ENCODE measurements at regions not wholly inside any gene's neighbourhood (a gene's known extent, or its start where the extent isn't known, plus 50 kb on each side); places are given as distances from the start of the nearest gene placed in this dataset.
"Not testable (repeated sequence)": the region's sequence is repeated elsewhere in the genome, so short reads cannot be mapped to it uniquely, and the experiment has no call there.

DNA sequence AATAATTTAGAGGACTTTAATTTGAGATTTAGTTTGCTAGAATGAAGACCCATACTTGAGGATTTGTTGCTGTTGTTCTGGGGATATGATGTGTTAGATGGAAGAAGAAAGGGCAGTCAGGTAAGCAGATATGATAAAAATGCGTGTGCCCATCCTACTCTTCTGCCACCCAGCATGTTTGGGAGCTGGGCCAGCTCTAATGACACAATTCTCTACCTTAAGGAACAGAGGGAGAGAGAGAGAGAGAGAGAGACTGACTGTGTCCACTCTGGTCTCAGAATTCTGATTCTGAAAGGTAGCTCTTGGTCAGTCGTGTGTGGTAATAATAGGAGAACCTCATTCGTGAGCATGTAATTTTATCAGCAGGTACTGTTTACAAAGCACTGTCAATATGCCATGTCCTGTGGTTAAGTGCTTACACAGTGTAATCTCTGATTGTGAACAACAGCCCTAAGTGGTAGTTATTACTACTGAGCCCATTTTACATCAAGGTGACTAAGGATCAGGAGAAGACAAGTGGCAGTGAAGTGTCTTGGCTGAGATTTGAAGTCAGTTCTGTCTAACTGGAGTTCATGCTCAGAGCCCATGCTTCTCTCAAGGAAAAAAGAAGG, 307.4 kb upstream of the SEMA6A start:
- peak; percentile 17 for DNase-seq (ENCODE audit: low spot score)

DNA sequence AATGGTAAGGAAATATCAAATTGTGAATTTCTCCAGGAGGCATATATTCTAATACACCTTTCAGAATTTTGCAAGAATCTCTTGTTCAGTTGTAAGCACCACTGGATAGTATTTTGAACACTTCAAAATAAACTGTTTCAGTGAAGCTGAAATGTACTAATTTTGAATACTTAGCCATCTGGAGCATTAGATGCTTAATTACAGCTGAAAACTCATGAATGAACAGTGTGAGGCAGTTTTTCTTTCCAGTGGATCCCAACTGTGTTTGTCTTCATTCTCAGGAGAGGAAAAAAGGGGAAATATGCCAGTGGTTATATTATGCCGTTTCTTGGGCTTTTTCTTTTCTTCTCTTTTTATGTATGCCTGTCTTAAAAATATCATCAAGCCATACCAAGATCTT, 306.0 kb upstream of the SEMA6A start:
- DNase-seq (ENCODE audit: low spot score), result no peak

DNA sequence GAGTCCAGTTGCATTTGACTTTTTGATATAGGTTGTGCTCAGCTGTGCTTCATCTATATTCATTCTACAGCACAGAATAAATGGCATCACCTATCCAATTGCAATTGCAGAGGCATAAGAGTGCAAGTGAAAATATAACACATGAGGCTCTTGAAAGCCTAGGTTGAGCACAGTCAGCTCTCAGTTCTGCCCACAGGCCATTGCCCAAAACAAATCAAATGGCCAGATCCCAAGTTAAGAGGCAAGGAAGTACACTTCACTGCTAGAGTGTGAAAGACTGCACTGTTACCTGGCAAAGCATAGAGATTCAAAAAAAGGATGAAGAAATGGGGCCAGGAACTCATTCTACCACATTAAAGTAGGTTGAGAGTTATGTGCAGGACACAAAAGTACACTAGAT, 305.5 kb upstream of the SEMA6A start:
- DNase-seq (ENCODE audit: low spot score), result no peak

DNA sequence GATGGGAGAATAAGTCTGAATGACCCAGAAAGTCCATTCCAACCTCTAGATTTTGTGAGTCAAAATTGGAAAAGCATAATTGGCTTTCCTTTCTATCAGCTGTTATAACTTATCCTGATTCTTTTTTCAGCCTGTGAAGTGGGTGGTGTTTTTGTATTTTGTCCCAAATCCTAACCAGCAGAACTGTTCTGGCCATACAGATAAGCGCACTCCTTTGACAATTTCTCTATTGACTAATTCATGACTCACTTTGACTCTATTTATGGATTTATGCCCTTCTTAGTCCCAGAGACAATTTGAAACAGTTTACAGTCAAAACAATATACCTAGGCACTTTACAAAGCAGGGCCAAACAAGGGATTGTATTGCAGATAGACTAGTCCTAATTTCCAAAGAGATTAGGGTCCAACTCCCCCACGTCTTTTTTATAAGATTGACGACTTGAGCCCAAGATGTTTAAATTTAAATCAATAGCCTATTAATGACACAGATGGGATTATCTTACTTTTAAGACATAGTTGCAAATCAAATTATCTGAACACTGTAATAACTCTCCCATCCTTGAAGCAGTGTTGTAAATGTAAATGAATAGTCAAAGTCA, 301.7 kb upstream of the SEMA6A start:
- no peak for DNase-seq (ENCODE audit: low spot score)

DNA sequence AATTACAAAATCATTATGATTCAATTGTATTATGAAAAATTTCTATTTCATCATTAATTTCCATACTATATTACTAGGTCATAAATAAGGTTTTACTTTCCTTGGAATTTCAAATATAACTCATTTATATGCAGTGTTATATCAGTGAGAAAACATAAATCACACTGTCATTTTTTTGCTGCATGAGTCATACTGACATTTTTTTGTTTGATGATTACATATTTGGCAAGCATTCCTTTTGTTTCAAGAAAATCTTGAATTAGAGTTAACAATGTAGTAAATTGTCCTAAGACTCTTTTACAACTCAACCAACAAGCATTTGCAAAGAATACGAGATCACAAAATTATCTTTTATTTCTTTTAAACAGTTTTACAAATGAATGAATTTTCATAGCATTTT, 298.4 kb upstream of the SEMA6A start:
- DNase-seq (ENCODE audit: low spot score), result no peak

DNA sequence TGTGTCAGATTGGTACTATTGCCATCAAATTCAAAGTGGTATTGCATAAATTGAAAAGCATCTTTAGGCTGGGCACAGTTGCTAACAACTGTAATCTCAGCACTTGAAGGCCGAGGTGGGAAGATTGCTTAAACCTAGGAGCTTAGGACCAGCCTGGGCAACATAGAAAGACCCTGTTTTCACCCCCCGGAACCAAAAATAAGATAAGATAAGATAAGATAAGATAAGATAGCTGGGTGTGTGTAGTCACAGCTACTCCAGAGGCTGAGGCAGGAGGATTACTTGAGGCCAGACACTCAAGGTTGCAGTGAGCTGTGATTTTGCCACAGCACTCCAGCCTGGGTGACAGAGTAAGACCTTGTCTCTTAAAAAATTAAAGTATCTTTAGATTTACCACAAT, 297.9 kb upstream of the SEMA6A start:
- DNase-seq (ENCODE audit: low spot score), result no peak

DNA sequence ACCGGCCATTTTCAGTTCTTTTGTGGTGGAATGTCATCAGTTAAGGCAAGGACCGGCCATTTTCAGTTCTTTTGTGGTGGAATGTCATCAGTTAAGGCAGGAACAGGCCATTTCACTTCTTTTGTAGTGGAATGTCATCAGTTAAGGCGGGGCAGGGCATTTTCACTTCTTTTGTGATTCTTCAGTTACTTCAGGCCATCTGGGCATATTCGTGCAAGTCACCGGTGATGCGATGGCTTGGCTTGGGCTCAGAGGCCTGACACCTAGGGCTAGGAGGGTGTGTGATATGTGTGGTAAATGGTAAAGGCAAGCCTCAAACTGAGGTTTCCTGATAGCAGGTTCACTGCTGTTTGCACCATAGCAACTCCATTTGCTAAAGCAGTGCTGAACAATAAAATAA, 293.2 kb upstream of the SEMA6A start:
- not testable (repeated sequence) for DNase-seq (ENCODE audit: low spot score)

DNA sequence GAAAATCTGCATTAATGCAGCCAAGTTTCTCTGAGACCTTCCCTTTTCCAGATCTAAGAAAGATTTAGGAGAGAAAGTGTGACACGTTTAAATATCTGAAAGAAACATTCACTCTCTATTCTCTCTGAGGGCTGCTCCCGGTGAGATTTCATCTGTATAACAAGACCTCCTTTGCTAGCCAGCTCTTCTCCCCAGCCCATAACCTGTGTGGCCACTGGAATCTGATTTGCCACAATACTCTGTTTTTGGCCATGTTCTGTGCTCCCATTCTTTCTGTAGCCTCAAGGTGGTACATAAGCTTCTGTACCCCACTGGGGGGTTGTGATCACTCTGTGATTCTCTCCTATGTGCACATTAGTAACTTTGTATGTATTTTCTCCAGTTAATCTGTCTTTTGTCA, 291.0 kb upstream of the SEMA6A start:
- no peak for DNase-seq (ENCODE audit: low spot score)

DNA sequence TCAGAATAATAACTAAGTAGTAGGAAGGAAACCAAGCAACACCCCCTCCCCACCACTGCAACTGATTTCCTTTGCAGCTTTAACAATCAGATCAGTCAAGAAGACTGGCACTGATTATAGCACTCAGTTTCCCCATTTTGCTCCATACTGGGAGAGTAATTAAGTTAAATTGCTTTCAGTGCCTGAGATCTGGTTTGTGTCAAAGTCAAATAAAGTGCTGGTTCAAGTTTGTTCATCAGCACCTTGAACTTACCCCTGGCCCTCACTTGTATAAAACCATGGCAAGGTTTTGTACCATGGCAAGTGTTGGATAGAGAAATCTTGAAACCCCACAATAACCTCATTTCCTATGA, 290.2 kb upstream of the SEMA6A start:
- DNase-seq (ENCODE audit: low spot score), result no peak

DNA sequence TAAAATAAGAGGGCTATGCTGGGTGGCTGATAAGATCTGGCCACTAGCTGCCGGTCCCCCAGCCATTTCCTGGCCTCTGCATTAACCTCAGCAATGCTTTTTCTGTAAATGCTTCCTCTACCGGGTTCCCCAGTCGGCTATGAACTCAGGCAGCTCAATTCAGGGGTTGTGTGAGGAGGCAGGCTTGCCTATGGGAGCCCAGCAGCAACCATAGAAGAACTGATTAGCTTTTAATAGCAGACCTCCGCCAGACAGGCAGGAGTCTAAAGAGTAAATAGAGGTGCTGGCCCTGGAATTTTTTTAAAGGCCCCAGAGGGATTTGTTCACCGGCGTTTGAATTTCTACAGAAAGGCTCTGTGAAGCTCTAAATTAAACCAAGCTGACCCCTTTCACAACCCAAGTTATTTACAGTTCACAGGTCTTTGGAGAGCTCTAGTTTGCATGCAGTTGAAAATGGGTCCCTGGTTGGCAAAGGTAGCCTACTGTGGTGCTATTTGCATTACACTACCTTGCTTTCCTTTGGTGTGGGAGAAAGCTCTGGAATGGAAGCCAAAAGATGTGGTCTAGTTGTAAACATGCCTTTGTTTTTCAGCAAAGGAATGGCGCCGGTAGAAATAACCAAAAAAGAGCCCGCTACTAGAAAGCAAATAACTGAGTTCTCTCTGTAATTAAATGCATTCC, 289.7 kb upstream of the SEMA6A start:
- peak; percentile 34 for DNase-seq (ENCODE audit: low spot score)

DNA sequence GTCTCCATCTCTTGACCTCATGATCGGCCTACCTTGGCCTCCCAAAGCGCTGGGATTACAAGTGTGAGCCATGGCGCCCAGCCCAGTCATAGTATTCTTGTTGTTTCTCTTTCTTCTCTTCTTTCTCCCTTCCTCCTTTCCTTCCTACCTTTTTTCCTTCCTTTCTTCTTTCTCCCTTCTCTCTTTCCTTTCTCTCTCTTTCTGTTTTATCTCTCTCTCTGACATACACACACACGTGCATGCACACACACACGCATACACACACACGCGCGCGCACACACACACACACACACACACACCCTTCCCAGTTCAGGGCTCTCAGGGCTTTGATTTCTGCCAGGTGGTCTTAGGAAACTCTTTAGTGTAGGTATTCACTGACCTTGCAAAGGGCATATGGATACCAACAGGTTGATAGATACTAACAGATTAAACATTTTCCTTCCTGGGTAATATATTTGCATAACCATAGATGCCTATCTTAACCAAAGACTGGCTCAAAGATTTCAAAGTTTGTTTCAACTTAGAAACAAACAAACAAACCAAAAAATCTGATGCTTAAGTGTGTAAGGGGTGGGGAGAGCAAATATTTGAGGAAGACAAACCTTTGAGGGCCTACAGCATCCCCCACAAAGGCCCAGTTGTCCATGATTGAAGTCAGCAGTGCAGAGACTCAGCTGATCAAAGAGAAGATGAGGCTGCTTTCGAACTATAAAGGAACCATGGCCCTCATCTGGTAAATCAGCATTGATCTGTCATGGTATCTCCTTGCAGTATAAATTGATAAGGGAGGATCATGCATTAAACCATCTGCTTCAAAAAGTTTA, 288.2 kb upstream of the SEMA6A start:
- DNase-seq (ENCODE audit: low spot score), result peak; percentile 15

DNA sequence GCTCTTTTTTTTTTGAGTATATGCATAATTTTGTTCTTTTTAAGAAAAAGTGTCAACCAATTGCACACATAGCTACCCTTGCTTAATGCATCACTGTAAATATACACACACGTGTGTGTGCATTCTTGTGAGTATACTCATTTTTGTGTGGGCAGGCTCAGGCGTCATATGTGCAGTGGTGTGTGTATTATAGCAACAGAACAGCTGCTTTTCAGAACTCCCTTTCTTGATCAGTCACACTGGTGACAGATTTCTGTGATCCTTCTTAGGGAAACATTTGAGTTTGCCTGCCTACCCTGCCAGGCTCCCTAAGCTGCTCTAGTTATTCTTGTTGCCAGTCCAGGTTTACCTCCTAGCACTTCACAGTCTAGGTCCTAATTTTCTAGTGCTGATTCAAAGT, 287.0 kb upstream of the SEMA6A start:
- DNase-seq (ENCODE audit: low spot score), result no peak

DNA sequence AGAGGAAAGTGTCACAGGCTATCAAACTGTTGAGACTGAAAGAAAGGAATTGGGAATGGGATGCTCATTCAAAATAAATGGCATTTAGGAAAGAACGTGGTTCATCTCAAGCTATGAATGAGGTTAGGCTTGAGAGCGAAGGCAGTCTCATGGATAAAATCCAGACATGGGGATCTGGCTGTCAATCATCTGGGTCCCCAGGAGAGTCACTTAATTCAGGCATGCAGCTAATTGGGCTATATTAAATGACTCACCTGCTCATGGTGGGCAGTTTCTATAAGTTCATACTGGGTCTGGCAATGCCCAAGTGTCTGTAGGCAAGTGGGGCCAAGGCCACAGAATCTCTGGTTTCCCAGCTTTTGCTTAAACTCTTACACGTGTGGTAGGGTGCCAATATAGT, 286.5 kb upstream of the SEMA6A start:
- no peak for DNase-seq (ENCODE audit: low spot score)

DNA sequence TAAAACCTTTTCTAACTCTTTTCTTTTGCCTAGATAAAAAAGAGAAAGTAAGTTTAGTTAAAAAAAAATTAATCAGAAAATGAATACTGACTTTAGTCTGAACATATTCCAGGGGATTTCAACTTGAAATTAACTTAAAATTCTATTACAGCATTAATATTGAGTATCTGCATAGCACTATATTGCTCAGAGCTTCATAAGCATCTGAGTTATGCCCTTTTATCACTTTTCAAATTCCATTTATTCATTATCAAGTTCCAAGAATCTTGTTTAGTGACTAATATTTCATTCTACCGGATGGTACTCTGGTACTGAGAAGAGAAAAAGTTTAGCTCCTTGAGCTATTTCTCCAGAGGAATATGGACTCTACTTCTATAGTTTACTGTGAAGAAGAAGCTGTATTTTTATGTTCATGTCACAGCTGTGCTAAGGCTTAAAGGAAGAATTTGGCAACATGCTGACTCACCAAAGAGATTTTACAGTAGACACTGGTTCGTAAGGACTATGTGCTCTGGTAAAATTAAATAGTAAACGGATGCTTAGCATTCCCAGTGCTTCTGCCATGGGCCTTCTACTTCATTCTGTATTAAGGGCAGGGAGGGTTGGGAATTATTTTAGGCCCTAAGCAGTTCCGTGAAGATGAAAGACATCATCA, 285.2 kb upstream of the SEMA6A start:
- no peak for DNase-seq (ENCODE audit: low spot score)

DNA sequence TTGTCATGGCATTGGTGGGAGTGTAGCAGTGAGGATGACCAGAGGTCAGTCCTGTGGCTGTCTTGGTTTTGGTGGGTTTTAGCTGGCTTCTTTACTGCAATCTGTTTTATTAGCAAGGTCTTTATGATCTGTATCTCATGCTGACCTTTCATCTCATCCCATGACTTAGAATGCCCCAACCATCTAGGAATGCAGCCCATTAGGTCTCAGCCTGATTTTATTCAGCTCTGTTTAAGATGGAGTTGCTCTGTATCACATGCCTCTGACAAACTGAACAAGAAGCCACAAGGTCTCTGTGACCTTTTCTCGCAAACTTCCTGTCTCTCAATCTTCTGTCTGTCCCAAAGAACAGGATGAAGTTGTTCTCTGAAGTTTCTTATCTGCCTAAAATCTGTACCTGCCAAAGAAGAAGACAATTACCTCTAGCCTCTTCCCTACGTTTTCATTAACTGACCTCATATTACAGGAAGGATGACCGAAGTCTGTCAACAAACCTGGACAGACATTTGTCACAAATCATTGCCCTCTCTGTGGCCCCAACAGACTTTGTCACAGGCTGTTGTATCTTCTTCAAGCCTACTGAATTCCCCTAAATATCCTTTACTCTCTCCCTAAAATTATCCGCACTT, 284.2 kb upstream of the SEMA6A start:
- DNase-seq (ENCODE audit: low spot score), result no peak

DNA sequence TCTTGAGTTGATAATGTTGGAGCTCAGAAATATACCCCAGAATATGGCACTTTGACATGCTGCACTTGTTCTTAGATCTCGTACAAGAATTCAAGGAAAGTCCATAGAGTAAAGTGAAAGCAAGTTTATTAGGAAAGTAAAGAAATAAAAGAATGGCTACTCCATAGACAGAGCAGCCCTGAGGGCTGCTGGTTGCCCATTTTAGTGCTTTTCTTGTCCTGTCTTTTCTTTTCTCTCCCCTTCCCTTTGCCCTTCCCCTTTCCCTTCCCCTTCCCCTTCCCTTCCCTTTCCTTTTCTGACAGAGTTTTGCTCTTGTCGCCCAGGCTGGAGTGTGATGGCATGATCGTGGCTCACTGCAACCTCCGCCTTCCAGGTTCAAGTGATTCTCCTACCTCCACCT, 283.4 kb upstream of the SEMA6A start:
- DNase-seq (ENCODE audit: low spot score), result not testable (repeated sequence)

DNA sequence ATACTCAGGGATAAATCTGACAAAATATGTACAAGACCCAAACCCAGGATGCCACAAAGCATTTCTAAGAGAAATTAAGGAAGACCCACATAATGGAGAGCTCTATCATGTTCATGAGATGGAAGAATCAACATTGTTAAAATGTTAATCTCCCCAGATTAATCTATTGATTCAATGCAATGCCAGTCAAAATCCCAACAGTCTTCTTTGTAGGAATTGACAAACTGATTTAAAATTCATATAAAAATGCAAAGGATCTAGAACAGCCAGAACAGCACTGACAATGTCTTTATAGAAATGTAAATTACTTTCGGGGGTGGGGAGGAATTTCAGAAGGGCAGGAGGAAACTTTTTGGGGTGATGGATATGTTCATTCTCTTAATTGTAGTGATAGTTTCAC, 281.6 kb upstream of the SEMA6A start:
- DNase-seq (ENCODE audit: low spot score), result no peak

DNA sequence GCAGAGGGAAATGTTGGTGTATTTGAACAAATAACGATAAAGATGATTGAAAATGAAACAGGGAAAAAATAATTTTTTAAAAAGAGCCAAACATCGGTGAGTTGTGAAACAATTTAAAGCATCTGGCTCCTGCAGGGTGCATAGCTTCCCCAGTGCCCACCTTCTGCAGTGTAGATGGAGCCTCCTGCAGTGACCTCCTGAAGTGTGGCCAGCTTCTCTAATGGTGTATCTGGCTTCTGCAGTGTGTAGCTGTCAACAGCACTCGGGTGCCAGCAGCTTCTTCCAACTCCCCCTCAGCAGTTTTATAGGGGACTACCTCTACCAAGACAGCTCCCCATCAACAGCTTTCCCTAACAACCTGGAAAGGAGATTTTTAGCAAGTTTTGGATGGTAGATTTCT, 279.4 kb upstream of the SEMA6A start:
- no peak for DNase-seq (ENCODE audit: low spot score)

DNA sequence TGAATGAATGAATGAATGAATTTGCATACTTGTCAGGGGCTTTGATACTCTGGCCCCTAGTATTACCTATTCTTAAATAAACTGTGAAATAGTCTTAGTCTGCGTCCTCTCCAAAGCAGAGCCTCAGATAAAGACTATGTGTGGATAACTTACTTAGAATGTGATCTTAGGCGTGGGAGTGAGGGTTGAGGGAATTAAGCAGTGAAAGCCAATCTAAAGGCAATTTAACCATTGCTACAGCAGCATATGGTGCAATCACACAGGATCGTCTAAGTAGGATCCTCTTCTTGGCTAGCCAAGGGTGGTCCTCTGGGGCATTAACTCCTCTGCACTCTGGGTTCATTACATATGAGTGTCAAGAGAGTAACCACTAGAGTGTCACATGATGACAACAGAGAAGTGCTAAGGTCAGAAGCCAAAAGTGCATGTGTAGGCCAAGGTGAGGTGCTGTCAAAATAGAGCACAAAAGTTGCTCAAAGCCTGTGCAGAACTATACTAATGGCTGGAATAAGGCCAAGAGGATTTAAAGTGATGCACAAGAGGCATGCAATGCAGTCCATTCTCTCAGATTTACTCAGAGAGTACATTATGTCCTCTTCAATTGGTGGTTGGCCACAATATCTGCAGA, 274.4 kb upstream of the SEMA6A start:
- DNase-seq (ENCODE audit: low spot score), result no peak

DNA sequence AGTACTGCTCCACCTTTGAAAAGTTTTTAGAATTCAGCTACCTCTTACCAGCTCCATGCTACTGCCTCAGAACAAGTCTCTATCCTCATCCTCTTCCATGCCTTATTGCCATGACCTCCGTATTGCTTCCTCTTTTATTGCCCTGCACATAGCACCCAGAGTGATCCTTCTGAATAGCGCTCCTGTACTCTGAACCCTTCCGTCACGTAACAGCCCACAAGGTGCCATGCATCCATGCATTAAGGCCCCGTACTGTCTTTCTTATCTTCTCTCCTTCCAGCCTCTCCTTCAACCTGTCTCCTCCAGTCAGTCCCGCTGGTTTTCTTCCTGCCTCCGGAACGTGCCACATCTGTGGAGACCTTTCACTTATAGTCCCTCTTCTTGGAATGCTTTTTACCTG, 273.3 kb upstream of the SEMA6A start:
- DNase-seq (ENCODE audit: low spot score), result peak; percentile 19

DNA sequence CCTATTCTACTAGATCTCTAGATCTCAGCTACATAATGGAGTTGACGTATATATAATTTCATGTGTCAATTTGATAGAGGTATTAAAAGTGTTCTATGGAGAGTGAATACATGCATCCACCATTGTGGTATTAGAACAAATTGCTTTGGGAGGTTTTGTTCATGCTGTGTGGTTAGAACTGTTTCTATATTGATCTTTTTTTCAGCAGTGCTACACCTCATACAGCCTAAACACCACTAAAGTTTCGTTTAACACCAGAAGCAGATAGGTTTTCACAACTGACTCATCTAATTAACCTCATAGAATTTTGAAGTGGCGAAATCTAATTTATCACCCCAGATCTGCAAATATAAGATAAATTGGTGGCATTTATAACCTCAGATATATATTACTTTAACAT, 269.4 kb upstream of the SEMA6A start:
- no peak for DNase-seq (ENCODE audit: low spot score)
